SW480 (cell line): ENCODE measurements at regions not wholly inside any gene's neighbourhood (a gene's known extent, or its start where the extent isn't known, plus 50 kb on each side); places are given as distances from the start of the nearest gene placed in this dataset.

Experiments used
- DNase-seq: peaks from one replicate; pipeline ENCODE4 v3.0.0-alpha.2; 2016; ENCODE audit warnings: low spot score

GRCh38 chr20:42020316-42020715 lies 402.1 kb upstream of the CHD6 start:
- no peak for DNase-seq

- peak; percentile 20 for DNase-seq
Measured at GRCh38 chr20:42018979-42019378, 400.8 kb upstream of the CHD6 start.

- no peak for DNase-seq
Measured at GRCh38 chr20:42010090-42010489, 391.9 kb upstream of the CHD6 start.

GRCh38 chr20:42007251-42007650 lies 389.1 kb upstream of the CHD6 start:
- DNase-seq = no peak

- no peak for DNase-seq
Measured at GRCh38 chr20:42005211-42005610, 387.0 kb upstream of the CHD6 start.

- no peak for DNase-seq
Measured at GRCh38 chr20:42003380-42003779, 385.2 kb upstream of the CHD6 start.

GRCh38 chr20:41998539-41999341 lies 380.6 kb upstream of the CHD6 start:
- no peak for DNase-seq

- no peak for DNase-seq
Measured at GRCh38 chr20:41996951-41997350, 378.8 kb upstream of the CHD6 start.

GRCh38 chr20:41992481-41992880 lies 374.3 kb upstream of the CHD6 start:
- DNase-seq = no peak

GRCh38 chr20:41991412-41991811 lies 373.2 kb upstream of the CHD6 start:
- DNase-seq = no peak

- no peak for DNase-seq
Measured at GRCh38 chr20:41989935-41990635, 371.9 kb upstream of the CHD6 start.

- DNase-seq = no peak
Measured at GRCh38 chr20:41989039-41989679, 371.0 kb upstream of the CHD6 start.

GRCh38 chr20:41984031-41984430 lies 365.9 kb upstream of the CHD6 start:
- no peak for DNase-seq

- DNase-seq = no peak
Measured at GRCh38 chr20:41983159-41983558, 365.0 kb upstream of the CHD6 start.

GRCh38 chr20:41981746-41982145 lies 363.6 kb upstream of the CHD6 start:
- no peak for DNase-seq

- no peak for DNase-seq
Measured at GRCh38 chr20:41978875-41979274, 360.7 kb upstream of the CHD6 start.

- DNase-seq = no peak
Measured at GRCh38 chr20:41978246-41978790, 360.1 kb upstream of the CHD6 start.

- no peak for DNase-seq
Measured at GRCh38 chr20:41969656-41970055, 351.5 kb upstream of the CHD6 start.

GRCh38 chr20:41960166-41960565 lies 342.0 kb upstream of the CHD6 start:
- no peak for DNase-seq

- DNase-seq = no peak
Measured at GRCh38 chr20:41958391-41958790, 340.2 kb upstream of the CHD6 start.

GRCh38 chr20:41956338-41957074 lies 338.3 kb upstream of the CHD6 start:
- peak; percentile 64 for DNase-seq

GRCh38 chr20:41952166-41952565 lies 334.0 kb upstream of the CHD6 start:
- DNase-seq = no peak
